Activated naive CD4-positive, alpha-beta T cell treated with anti-CD3 and anti-CD28 coated beads, Interleukin-2, amount 10 ng/mL, durations not matched to agents 7 days and 5 days (primary cell): ENCODE measurements at regions not wholly inside any gene's neighbourhood (a gene's known extent, or its start where the extent isn't known, plus 50 kb on each side); places are given as distances from the start of the nearest gene placed in this dataset.

Experiments used
- CTCF ChIA-PET: fragments of 350-600 bp; sonication (Branson Sonifier 250); formaldehyde crosslinking; loops from one replicate; lab custom pipeline; 2021; ENCODE audit warnings: antibody characterized with exemption; lab: Charles Lee
- DNase-seq: peaks from one replicate; pipeline ENCODE4 v3.0.0-alpha.2; 2020
- H3K27ac Mint-ChIP-seq: one replicate; pipeline ENCODE4 v1.8.0; 2021; ENCODE audit warnings: mild to moderate bottlenecking, moderate library complexity, mixed read lengths
- H3K27me3 Mint-ChIP-seq: one replicate; pipeline ENCODE4 v1.8.0; 2021; ENCODE audit warnings: mild to moderate bottlenecking, mixed read lengths
- H3K36me3 Mint-ChIP-seq: one replicate; pipeline ENCODE4 v1.8.0; 2021; ENCODE audit warnings: mixed read lengths
- H3K4me1 Mint-ChIP-seq: one replicate; pipeline ENCODE4 v1.8.0; 2021; ENCODE audit warnings: mixed read lengths
- H3K4me3 Mint-ChIP-seq: one replicate; pipeline ENCODE4 v1.8.0; 2021; ENCODE audit warnings: mild to moderate bottlenecking, moderate library complexity, mixed read lengths
- H3K9me3 Mint-ChIP-seq: one replicate; pipeline ENCODE4 v1.8.0; 2021; ENCODE audit warnings: mixed read lengths

- H3K4me1 Mint-ChIP-seq: no peaks in the 10 kb centered on the region
- no peaks in the 10 kb centered on the region for H3K27me3 Mint-ChIP-seq
- CTCF ChIA-PET: no interaction called here
- H3K4me3 Mint-ChIP-seq: no peak overlapping the region
- H3K36me3 Mint-ChIP-seq: no peaks in the 10 kb centered on the region
- no peak for DNase-seq
- peaks cover 7% of the 10 kb centered on the region for H3K9me3 Mint-ChIP-seq
- H3K27ac Mint-ChIP-seq: no peak overlapping the region
These were observed 108.5 kb upstream of the GPC6 start for GRCh38 chr13:93118081-93118615.

- Mint-ChIP-seq H3K4me3 (no peak overlapping the region), H3K36me3 (no peaks in the 10 kb centered on the region), H3K27ac (no peak overlapping the region), H3K4me1 (no peaks in the 10 kb centered on the region), H3K9me3 (peaks cover 5% of the 10 kb centered on the region), H3K27me3 (no peaks in the 10 kb centered on the region)
- CTCF ChIA-PET: no interaction called here
- DNase-seq: no peak
These were observed 85.7 kb upstream of the GPC6 start for GRCh38 chr13:93140912-93141311.

- Mint-ChIP-seq H3K9me3 (peaks cover 7% of the 10 kb centered on the region), H3K27ac (no peak overlapping the region), H3K4me1 (no peaks in the 10 kb centered on the region), H3K27me3 (no peaks in the 10 kb centered on the region), H3K4me3 (no peak overlapping the region), H3K36me3 (no peaks in the 10 kb centered on the region)
- CTCF ChIA-PET: no interaction called here
- no peak for DNase-seq
These were observed 82.6 kb upstream of the GPC6 start for GRCh38 chr13:93144031-93144430.

- CTCF ChIA-PET: no interaction called here
- H3K9me3 Mint-ChIP-seq: peaks cover 4% of the 10 kb centered on the region
- no peaks in the 10 kb centered on the region for H3K36me3 Mint-ChIP-seq
- H3K27ac Mint-ChIP-seq: no peak overlapping the region
- H3K27me3 Mint-ChIP-seq: no peaks in the 10 kb centered on the region
- H3K4me3 Mint-ChIP-seq: no peak overlapping the region
- no peak for DNase-seq
- no peaks in the 10 kb centered on the region for H3K4me1 Mint-ChIP-seq
These were observed 81.4 kb upstream of the GPC6 start for GRCh38 chr13:93145199-93145598.

GRCh38 chr13:93146584-93147297 is 79.9 kb upstream of the GPC6 start:
- Mint-ChIP-seq H3K36me3 (no peaks in the 10 kb centered on the region), H3K27me3 (no peaks in the 10 kb centered on the region), H3K4me1 (no peaks in the 10 kb centered on the region), H3K4me3 (no peak overlapping the region), H3K27ac (no peak overlapping the region), H3K9me3 (peaks cover 4% of the 10 kb centered on the region)
- CTCF ChIA-PET: no interaction called here
- no peak for DNase-seq

GRCh38 chr13:93147298-93147645 is 79.3 kb upstream of the GPC6 start:
- Mint-ChIP-seq H3K36me3 (no peaks in the 10 kb centered on the region), H3K4me1 (no peaks in the 10 kb centered on the region), H3K27ac (no peak overlapping the region), H3K4me3 (no peak overlapping the region), H3K9me3 (peaks cover 4% of the 10 kb centered on the region), H3K27me3 (no peaks in the 10 kb centered on the region)
- CTCF ChIA-PET: no interaction called here
- DNase-seq: no peak

GRCh38 chr13:93147946-93148345 is 78.7 kb upstream of the GPC6 start:
- Mint-ChIP-seq H3K9me3 (peaks cover 4% of the 10 kb centered on the region), H3K27ac (no peak overlapping the region), H3K36me3 (no peaks in the 10 kb centered on the region), H3K4me1 (no peaks in the 10 kb centered on the region), H3K4me3 (no peak overlapping the region), H3K27me3 (no peaks in the 10 kb centered on the region)
- DNase-seq: no peak
- CTCF ChIA-PET: no interaction called here

GRCh38 chr13:93151277-93151676 is 75.3 kb upstream of the GPC6 start:
- no peak overlapping the region for H3K4me3 Mint-ChIP-seq
- no peak for DNase-seq
- no peaks in the 10 kb centered on the region for H3K27me3 Mint-ChIP-seq
- CTCF ChIA-PET: no interaction called here
- H3K27ac Mint-ChIP-seq: no peak overlapping the region
- no peaks in the 10 kb centered on the region for H3K36me3 Mint-ChIP-seq
- H3K4me1 Mint-ChIP-seq: no peaks in the 10 kb centered on the region
- peaks cover 4% of the 10 kb centered on the region for H3K9me3 Mint-ChIP-seq

- Mint-ChIP-seq H3K9me3 (no peaks in the 10 kb centered on the region), H3K4me1 (no peaks in the 10 kb centered on the region), H3K36me3 (no peaks in the 10 kb centered on the region), H3K27me3 (no peaks in the 10 kb centered on the region), H3K4me3 (no peak overlapping the region), H3K27ac (no peak overlapping the region)
- DNase-seq: no peak
- CTCF ChIA-PET: no interaction called here
These were observed 68.0 kb upstream of the GPC6 start for GRCh38 chr13:93158565-93158964.

GRCh38 chr13:93169980-93170379 is 56.6 kb upstream of the GPC6 start:
- no peak for DNase-seq
- Mint-ChIP-seq H3K27ac (no peak overlapping the region), H3K36me3 (no peaks in the 10 kb centered on the region), H3K9me3 (peaks cover 3% of the 10 kb centered on the region), H3K4me3 (no peak overlapping the region), H3K27me3 (no peaks in the 10 kb centered on the region), H3K4me1 (no peaks in the 10 kb centered on the region)
- CTCF ChIA-PET: no interaction called here

- no peak overlapping the region for H3K27ac Mint-ChIP-seq
- no peaks in the 10 kb centered on the region for H3K36me3 Mint-ChIP-seq
- no peaks in the 10 kb centered on the region for H3K4me1 Mint-ChIP-seq
- peaks cover 6% of the 10 kb centered on the region for H3K9me3 Mint-ChIP-seq
- CTCF ChIA-PET: no interaction called here
- no peak overlapping the region for H3K4me3 Mint-ChIP-seq
- no peaks in the 10 kb centered on the region for H3K27me3 Mint-ChIP-seq
- DNase-seq: no peak
These were observed 54.5 kb upstream of the GPC6 start for GRCh38 chr13:93172109-93172508.

- CTCF ChIA-PET: no interaction called here
- no peak overlapping the region for H3K27ac Mint-ChIP-seq
- no peaks in the 10 kb centered on the region for H3K36me3 Mint-ChIP-seq
- no peak overlapping the region for H3K4me3 Mint-ChIP-seq
- DNase-seq: no peak
- no peaks in the 10 kb centered on the region for H3K4me1 Mint-ChIP-seq
- H3K27me3 Mint-ChIP-seq: no peaks in the 10 kb centered on the region
- peaks cover 4% of the 10 kb centered on the region for H3K9me3 Mint-ChIP-seq
These were observed 53.0 kb upstream of the GPC6 start for GRCh38 chr13:93173654-93174053.

GRCh38 chr13:93174260-93174659 is 52.3 kb upstream of the GPC6 start:
- Mint-ChIP-seq H3K27ac (no peak overlapping the region), H3K36me3 (no peaks in the 10 kb centered on the region), H3K4me3 (no peak overlapping the region), H3K4me1 (no peaks in the 10 kb centered on the region), H3K27me3 (no peaks in the 10 kb centered on the region), H3K9me3 (peaks cover 4% of the 10 kb centered on the region)
- no peak for DNase-seq
- CTCF ChIA-PET: no interaction called here
